Keratinocyte (primary cell): ENCODE measurements at regions not wholly inside any gene's neighbourhood (a gene's known extent, or its start where the extent isn't known, plus 50 kb on each side); places are given as distances from the start of the nearest gene placed in this dataset.

Source experiments
- DNase-seq: peaks from one replicate; pipeline ENCODE4 v3.0.0-alpha.2; 2011; ENCODE audit warnings: low read depth, missing footprints, low spot score
- FAIRE-seq: peaks from 2 replicates; lab custom pipeline; 2011; peaks lifted over from hg19 to GRCh38; lab: Jason Lieb, UNC
- H2AFZ ChIP-seq: 2 replicates; pipeline ENCODE4 v1.6.0; 2012; ENCODE audit warnings: low read length, control low read depth, inconsistent platforms; ENCODE audit not compliant: control insufficient read depth
- H3K27ac ChIP-seq: 2 replicates; pipeline ENCODE4 v1.5.1; 2011; ENCODE audit warnings: low read length; ENCODE audit not compliant: control insufficient read depth, insufficient read depth
- H3K27me3 ChIP-seq: 3 replicates; pipeline ENCODE4 v1.6.0; 2011; ENCODE audit warnings: low read length; ENCODE audit not compliant: control insufficient read depth, insufficient read depth; ENCODE audit errors: extremely low read depth
- H3K36me3 ChIP-seq, 2 experiments: 2 replicates in 1 of 2; 3 replicates in 1 of 2; pipeline ENCODE4 v1.5.1; 2011; ENCODE audit warnings: low read length in 2 of 2, mild to moderate bottlenecking in 1 of 2; ENCODE audit not compliant: control insufficient read depth in 2 of 2, insufficient read depth in 2 of 2; ENCODE audit errors: extremely low read depth in 1 of 2
- H3K4me1 ChIP-seq: 3 replicates; pipeline ENCODE4 v1.5.1; 2011; ENCODE audit warnings: low read length; ENCODE audit not compliant: control insufficient read depth, insufficient read depth; ENCODE audit errors: extremely low read depth
- H3K4me2 ChIP-seq: 3 replicates; pipeline ENCODE4 v1.6.0; 2011; ENCODE audit warnings: low read depth, low read length; ENCODE audit not compliant: control insufficient read depth, insufficient read depth; ENCODE audit errors: extremely low read depth
- H3K4me3 ChIP-seq, 3 experiments: fragments of 200-600 bp in 1 of 3; sonication (generic) in 1 of 3; 2 replicates in 2 of 3; 3 replicates in 1 of 3; pipeline ENCODE4 v1.5.1; 2011 to 2016; ENCODE audit warnings: low read length in 3 of 3, mild to moderate bottlenecking in 3 of 3, control low read depth in 2 of 3, inconsistent platforms in 1 of 3, low read depth in 1 of 3, mixed read lengths in 1 of 3, mixed run types in 1 of 3, moderate library complexity in 1 of 3; ENCODE audit not compliant: control insufficient read depth in 2 of 3, insufficient read depth in 2 of 3; ENCODE audit errors: extremely low read depth in 1 of 3
- H3K79me2 ChIP-seq: 2 replicates; pipeline ENCODE4 v1.6.0; 2012; ENCODE audit warnings: low read length; ENCODE audit not compliant: control insufficient read depth, insufficient read depth
- H3K9ac ChIP-seq: 3 replicates; pipeline ENCODE4 v1.6.0; 2011; ENCODE audit warnings: low read length; ENCODE audit not compliant: control insufficient read depth, insufficient read depth; ENCODE audit errors: extremely low read depth
- H3K9me1 ChIP-seq: 3 replicates; pipeline ENCODE4 v1.6.0; 2011; ENCODE audit warnings: low read length; ENCODE audit not compliant: control insufficient read depth, insufficient read depth; ENCODE audit errors: extremely low read depth
- H3K9me3 ChIP-seq: 2 replicates; pipeline ENCODE4 v1.5.1; 2012; ENCODE audit warnings: low read depth, low read length; ENCODE audit not compliant: control insufficient read depth
- H4K20me1 ChIP-seq: 3 replicates; pipeline ENCODE4 v1.6.0; 2011; ENCODE audit warnings: low read length; ENCODE audit not compliant: control insufficient read depth, insufficient read depth; ENCODE audit errors: extremely low read depth
- CTCF ChIP-seq, 3 experiments: IDR thresholded peaks in 1 of 3; conservative IDR thresholded peaks in 1 of 3; optimal IDR thresholded peaks in 1 of 3; 2 replicates in 2 of 3; 3 replicates in 1 of 3; pipeline versions ENCODE3 to v1.5.1; 2011; ENCODE audit warnings: low read length in 3 of 3, mild to moderate bottlenecking in 3 of 3, moderate library complexity in 2 of 3, control low read depth in 1 of 3, inconsistent platforms in 1 of 3; ENCODE audit not compliant: insufficient read depth in 2 of 3; ENCODE audit errors: extremely low read depth in 1 of 3
- EZH2 ChIP-seq: IDR thresholded peaks from one replicate; pipeline ENCODE4 v1.6.1; 2012; ENCODE audit warnings: inconsistent platforms, mild to moderate bottlenecking, low read length, moderate library complexity
- dilution Hi-C: fragments of 300-500 bp; cut with MboI; formaldehyde crosslinking; loops from one replicate; pipeline ENCODE4 v1.7.0; 2020; ENCODE audit warnings: low sequenced_read_pairs; ENCODE audit not compliant: extremely low pct_ligation_motif_present

- Histone ChIP-seq H2AFZ (no peak overlapping the region), H3K9ac (no peak overlapping the region), H3K4me3 (no peak overlapping the region), H4K20me1 (no peaks in the 10 kb centered on the region), H3K9me3 (no peaks in the 10 kb centered on the region), H3K4me2 (no peak overlapping the region), H3K4me1 (peaks cover 6% of the 10 kb centered on the region), H3K36me3 (no peaks in the 10 kb centered on the region), H3K27me3 (no peaks in the 10 kb centered on the region), H3K9me1 (no peaks in the 10 kb centered on the region), H3K27ac (no peak overlapping the region), H3K79me2 (no peaks in the 10 kb centered on the region)
- dilution Hi-C loops = loop anchor here (25.0 kb wide), 1 partner anchor 296 kb away; no protein-coding TSS in a partner anchor
- TF ChIP-seq CTCF (optimal IDR thresholded peaks at IDR 0.05 in 1 of 3, IDR thresholded peaks at IDR 0.05 in 1 of 3, conservative IDR thresholded peaks at IDR 0.05 in 1 of 3; ENCODE audit: extremely low read depth in 1 of 3, insufficient read depth in 2 of 3, low read length in 3 of 3) (no peak), EZH2 (no peak)
- no peak for FAIRE-seq
- no peak for DNase-seq
Observed at GRCh38 chr4:55016131-55016530, 109.3 kb downstream of the KDR start.

- DNase-seq (no peak), FAIRE-seq (no peak)
- H2AFZ ChIP-seq = no peak overlapping the region
- no peak overlapping the region for H3K4me3 ChIP-seq
- dilution Hi-C loops = loop anchor here (25.0 kb wide), 1 partner anchor 297 kb away; no protein-coding TSS in a partner anchor
- H3K36me3 ChIP-seq = no peaks in the 10 kb centered on the region
- H3K4me2 ChIP-seq = no peak overlapping the region
- no peaks in the 10 kb centered on the region for H4K20me1 ChIP-seq
- H3K79me2 ChIP-seq = no peaks in the 10 kb centered on the region
- no peak for TF ChIP-seq CTCF (optimal IDR thresholded peaks at IDR 0.05 in 1 of 3, IDR thresholded peaks at IDR 0.05 in 1 of 3, conservative IDR thresholded peaks at IDR 0.05 in 1 of 3; ENCODE audit: extremely low read depth in 1 of 3, insufficient read depth in 2 of 3, low read length in 3 of 3)
- no peak for TF ChIP-seq EZH2
- H3K9ac ChIP-seq = no peak overlapping the region
- no peaks in the 10 kb centered on the region for H3K27me3 ChIP-seq
- no peaks in the 10 kb centered on the region for H3K9me1 ChIP-seq
- H3K9me3 ChIP-seq = no peaks in the 10 kb centered on the region
- no peak overlapping the region for H3K27ac ChIP-seq
- H3K4me1 ChIP-seq = peaks cover 6% of the 10 kb centered on the region
Observed at GRCh38 chr4:55014876-55015275, 110.5 kb downstream of the KDR start.
